ENCODE measurements at regions not wholly inside any gene's neighbourhood (a gene's known extent, or its start where the extent isn't known, plus 50 kb on each side); places are given as distances from the start of the nearest gene placed in this dataset.
A peak's percentile ranks its signal among the peaks of the same experiment; 100 is the strongest.

DNA sequence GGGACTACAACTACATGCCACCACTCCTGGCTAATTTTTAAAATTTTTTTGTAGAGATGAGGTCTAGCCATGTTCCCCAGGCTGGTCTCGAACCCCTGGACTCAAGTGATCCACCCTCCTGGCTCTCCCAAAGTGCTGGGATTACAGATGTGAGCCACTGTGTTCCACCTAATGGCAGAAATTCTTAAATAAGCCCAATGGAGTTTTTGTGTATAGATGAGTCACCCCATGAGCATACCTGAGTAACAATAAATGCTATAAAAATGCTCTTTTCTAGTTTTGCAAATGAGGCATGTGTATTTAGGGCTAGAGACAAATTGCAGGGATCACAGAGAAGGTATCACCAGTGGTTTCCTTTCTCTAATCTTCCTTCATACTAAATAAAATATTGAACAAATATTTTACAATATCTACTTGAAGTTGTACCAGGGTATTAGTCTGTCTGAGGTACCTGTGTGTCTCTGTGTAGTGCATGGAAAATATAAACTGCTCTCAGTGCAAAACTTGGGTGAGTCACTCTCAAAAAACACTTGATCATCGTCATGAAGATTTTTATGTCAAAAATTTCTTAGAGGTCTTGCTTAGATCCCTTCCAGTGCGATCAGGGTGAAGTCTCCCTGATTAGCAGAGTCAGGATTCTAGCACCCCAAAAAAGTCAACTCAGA, 337.1 kb upstream of the MMADHC start:
- no peak for DNase-seq (ENCODE audit: low read depth, low spot score)
- H3K4me3 ChIP-seq (ENCODE audit: low read length), result no peak overlapping the region

DNA sequence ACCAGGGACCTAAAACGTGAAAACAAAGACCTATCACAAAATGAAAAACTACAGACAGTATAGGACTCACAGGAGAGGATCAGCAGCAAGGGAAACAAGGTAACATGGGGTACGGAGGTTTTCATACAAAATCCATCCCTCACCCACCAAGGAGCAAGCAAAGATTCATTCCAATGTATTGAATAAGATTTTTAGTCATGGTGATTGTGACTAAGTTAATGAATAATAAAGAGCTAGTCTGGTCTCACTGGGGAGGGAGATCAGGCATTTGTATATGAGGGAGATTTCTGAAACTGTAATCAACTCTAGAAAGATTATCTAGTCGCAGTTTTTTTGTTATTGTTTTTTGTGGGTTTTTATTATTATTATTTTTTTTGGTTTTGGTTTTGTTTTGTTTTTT, 336.5 kb upstream of the MMADHC start:
- H3K4me3 ChIP-seq (ENCODE audit: low read length), result no peak overlapping the region

DNA sequence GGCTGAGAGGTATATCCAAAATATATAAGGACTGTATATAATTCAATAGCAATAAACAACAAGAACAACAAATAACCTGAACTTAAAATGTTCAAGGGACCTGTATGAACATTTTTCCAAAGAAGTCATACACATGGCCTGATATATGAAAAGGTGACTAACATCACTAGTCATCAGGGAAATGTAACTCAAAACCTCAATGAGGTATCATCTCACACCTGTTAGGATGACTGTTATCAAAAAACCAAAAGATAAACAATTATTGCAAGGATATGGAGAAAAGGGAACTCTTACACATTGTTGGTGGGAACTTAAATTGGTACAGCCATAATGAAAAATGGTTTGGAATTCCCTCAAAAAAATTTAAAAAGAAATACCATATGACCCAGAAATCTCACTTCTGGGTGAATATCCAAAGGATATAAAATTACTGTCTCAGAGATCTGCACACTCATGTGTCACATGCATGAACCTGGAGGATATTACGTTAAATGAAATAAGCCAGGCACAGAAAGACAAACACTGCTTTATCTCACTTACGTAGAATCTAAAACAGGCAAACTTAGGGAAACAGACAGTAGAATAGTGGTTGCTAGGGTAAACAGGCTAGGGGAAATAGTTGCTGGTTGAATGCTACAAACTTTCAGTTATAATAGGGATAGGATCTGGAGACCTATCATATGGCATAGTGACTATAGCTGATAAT, 334.5 kb upstream of the MMADHC start:
- no peak overlapping the region for H3K4me3 ChIP-seq (ENCODE audit: low read length)
- no peak for DNase-seq (ENCODE audit: low read depth, low spot score)

More for the DNA sequence above, 336.5 kb upstream of the MMADHC start:
- DNase-seq (ENCODE audit: low read depth, low spot score), result no peak

DNA sequence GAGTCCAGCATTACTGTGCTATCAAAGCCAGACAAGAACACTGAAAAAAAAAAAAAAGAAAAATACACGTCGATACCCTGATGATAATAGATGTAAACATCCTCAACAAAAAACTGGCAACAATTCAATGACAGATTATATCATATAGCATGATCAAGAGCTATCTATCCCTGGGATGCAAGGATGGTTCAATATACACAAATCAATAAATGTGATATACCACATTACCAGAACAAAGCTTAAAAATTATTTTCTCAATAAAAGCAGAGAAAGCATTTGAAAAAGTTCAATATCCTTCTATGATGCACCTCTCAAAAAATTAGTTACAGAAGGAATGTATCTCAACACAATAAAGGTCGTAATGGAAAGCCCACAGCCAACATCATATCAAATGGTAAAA, 332.8 kb upstream of the MMADHC start:
- no peak overlapping the region for H3K4me3 ChIP-seq (ENCODE audit: low read length)
- DNase-seq (ENCODE audit: low read depth, low spot score), result no peak

DNA sequence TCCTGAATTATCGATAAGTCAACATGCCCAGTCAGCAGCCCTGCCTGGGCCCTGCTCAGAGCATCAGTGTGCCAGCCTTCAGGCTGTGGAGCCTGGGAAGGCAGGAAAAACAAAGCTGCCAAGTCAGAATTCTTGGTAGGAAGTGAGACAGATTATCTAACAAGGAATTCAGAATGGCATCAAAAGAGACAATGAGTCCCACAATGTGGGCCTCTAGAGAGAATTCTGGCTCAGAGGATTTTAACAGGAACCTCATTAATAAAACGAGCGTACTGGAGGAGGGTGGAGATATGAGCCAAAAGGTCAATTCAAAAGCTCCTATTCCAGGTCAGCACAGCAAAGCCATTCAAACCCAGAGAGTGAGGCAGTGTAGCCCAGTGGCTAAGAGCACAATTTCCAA, 327.6 kb upstream of the MMADHC start:
- no peak for DNase-seq (ENCODE audit: low read depth, low spot score)
- H3K4me3 ChIP-seq (ENCODE audit: low read length), result no peak overlapping the region

DNA sequence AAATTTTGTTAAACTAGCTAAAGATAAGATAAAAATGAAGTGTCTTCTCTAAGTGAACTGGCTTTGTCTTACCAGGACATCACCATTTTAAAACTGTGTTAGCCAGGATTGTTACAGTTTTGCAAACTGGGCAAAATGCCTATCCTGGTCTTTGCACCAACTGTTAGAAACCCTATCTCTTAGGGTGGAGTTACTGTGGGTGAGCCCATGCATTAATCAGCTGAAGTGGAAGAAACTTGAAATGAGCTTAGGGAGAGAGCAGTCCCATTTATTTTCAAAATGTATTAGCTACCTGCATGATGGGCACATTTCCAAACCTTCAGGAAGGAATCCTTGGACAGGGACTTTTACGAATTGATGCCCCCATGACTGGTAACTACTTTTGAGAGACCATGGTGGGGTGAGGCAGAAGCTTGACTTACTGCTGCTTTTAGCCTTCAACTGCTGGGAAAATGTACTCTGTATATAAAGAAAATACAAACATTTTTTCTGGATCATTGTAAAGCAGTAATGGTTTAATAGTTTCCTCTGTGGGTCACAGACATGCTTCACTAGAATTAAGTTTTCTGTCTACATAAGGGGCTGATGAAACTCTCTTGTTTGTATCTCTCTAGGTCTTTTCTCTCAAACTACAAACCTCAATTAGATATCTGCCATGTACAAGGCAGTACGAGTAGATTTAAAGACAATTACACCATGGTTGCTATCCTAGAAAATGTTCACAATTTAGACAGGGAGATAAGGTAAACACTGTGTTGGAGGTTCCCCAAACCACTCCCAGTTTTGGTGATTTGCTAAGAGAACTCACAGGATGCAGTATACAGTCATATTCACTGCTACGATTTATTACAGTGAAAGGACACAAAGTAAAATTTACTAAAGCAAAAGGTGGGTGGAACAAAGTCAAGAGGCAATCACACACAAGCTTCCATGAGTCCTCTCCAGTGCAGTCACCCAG, 321.4 kb upstream of the MMADHC start:
- DNase-seq (ENCODE audit: low read depth, low spot score), result no peak

DNA sequence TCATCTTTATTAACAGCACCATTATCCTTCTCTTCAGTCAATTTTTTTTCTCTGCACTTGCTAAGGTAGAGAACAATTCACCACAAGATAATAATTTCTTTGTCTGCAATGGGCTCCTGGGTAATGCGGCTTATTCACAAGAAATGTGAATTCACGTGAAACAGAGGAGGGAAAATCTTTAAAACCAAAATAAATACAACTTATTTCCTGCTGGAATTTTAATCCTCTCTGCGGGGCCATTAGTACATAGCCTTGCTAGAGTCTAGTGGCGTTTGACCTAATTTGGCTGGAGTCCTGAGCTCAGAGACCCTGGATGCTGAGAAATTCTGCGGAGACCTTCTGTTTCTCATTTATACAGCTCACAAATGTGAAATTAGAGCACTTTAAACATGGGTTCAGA, 319.3 kb upstream of the MMADHC start:
- DNase-seq (ENCODE audit: low read depth, low spot score), result no peak
- no peak overlapping the region for H3K4me3 ChIP-seq (ENCODE audit: low read length)

More for the DNA sequence above, 321.4 kb upstream of the MMADHC start:
- H3K4me3 ChIP-seq (ENCODE audit: low read length), result no peak overlapping the region

DNA sequence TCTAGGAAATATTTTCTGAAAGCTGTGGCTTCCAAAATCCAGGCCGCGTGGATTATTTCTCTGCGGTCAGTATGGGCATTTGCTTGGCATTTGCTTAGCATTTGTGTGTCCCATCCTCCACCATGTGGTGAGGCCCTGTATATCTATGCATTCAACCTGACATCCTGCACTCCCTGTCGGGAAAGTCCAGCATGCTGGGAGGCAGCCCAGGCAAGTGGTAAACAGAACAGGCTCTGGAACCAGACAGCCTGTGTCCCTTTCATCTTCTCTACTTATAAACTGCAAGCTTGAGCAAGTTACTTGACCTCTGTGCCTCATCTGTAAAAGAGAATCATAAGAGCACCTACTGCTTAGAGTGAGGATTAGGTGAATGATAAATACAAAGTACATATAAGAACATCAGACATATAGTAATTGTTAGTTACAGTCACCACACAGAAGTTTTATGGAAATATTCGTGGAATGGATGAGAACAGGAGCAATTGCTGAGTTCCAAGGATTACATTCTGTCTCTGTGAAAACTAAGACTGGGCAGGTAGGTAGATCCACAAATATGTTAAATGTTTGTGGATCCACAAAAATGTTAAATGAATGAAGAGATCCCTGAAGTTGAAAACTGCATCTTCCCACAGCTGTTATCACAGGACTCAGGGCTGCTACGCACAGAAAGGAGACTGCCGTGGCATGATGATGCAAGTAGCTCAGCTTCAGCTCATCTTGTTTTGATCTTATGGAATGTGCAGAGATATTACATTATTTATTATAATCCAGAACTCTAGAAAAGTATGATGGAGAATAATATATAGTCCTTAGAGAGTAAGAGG, 317.0 kb upstream of the MMADHC start:
- H3K4me3 ChIP-seq (ENCODE audit: low read length), result no peak overlapping the region
- no peak for DNase-seq (ENCODE audit: low read depth, low spot score)

DNA sequence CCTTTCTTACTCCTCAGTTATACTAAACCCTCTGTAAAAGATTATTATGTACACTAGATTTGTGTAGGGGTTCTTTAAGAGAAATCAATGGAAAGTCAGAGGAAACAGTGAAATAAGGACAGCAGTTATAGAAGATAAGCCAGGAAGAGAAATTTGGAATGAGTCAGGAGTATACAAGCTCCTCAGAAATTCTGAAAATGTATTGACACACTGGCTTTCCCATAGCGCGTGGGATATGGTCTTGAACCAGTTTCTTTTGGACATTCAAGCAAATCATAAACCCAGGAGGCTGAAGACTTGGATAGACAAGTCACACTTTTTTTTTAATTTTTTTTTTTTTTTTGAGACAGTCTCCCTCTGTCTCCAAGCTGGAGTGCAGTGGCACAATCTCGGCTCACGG, 316.1 kb upstream of the MMADHC start:
- DNase-seq (ENCODE audit: low read depth, low spot score), result no peak
- no peak overlapping the region for H3K4me3 ChIP-seq (ENCODE audit: low read length)

DNA sequence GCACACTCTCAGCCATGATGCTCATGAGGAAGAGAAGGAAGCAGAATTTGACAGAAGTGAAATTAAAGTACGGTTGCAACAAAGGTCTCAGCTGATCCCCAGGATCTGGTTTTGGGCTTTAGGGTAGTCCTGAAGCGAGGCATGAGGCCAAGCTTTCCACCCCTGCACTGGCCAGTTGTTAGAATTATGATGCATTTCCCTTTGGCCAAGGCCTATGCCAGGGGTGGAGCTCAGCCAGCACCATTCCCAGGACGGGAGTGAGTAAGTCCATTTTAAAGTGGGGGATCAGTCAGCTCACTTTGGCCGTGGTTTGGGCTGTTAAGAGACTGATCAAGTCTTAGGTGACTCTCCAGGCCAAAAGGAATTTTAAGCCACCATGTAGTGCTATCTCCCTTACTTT, 314.5 kb upstream of the MMADHC start:
- DNase-seq (ENCODE audit: low read depth, low spot score), result no peak
- no peak overlapping the region for H3K4me3 ChIP-seq (ENCODE audit: low read length)

DNA sequence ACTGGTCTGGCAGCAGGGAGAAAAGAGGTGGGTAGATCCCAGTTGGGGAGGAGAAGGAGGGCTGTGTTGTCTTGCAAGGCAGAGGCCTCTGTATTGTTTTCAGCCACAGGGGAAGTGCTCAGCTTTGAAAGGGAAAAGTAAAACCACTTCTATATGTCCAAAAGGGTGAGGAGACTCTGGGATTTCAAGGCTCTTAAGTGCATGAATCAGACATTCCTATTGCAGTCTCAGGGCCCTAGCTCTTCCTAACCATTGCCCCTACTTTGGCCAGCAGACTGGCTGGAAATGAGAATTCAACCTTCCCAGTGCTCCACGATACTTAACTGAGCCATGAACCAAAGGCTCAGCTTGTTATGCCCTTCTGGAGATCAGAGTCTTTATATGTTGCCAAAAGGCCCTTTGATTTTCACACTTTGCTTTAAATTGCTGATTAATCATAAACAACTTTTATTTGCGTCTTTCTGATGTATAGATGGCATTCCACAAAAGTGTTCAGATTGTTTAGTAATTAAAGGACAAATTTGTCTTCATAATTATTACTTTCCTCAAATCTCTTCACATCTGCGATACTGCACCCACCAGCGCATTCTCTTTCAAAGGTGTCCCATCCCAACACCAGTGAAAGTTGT, 313.8 kb upstream of the MMADHC start:
- no peak for DNase-seq (ENCODE audit: low read depth, low spot score)
- no peak overlapping the region for H3K4me3 ChIP-seq (ENCODE audit: low read length)

DNA sequence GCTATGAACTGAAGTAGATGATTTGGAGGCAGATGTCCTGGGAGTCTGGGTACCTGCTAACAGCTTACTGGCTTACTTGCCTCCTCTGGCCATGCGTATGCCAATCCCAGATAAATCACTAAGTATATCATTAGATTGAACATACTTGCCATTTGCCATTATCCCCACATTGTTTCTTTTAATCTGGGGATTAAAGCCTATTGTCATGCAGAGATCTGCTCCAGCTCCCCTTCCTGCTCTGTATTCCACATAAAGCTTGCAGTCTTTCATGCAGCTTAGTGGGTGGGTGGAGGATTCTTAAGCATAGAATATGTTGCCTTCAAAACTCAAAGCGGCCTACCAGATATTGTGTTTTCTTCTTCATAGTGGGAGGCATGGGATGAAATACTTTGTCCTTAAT, 311.8 kb upstream of the MMADHC start:
- DNase-seq (ENCODE audit: low read depth, low spot score), result no peak
- H3K4me3 ChIP-seq (ENCODE audit: low read length), result no peak overlapping the region

DNA sequence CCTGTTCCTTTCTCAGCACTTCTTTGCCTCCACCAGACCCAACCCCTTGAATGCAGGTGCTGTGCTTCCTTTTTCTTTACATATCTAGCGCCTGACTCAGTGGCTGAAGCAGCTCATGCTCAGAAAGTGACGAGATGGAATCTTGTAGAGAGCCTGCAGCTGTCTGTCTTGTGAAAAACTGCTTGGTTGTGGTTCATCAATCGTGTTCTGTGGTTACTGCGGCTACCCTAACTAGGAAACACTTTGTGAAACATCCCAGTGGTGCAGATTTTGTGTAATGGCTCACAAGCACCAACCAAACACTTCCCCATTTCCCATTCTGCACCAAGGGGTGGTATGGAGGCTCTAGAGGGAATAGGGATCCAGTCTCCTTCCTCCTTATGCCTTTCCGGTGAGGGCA, 307.2 kb upstream of the MMADHC start:
- DNase-seq (ENCODE audit: low read depth, low spot score), result peak; percentile 84
- H3K4me3 ChIP-seq (ENCODE audit: low read length), result no peak overlapping the region

DNA sequence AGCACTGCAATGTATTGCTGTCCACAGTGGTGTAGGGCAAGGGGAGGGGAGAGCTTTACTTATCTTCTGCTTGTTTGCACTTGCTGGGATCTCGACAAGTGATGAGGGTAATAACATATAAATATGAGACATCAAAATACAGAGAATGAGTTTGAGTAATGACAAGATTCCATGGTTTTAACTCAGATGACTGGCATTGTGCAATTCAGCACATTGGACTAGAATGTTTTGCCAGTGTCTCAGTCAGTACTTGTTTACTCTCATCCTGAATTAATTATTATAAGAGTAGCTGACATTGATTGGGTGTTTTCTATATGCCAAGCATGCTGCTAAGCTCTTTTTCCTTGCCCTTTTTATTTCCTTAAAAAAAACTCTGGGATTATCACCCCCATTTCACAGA, 306.7 kb upstream of the MMADHC start:
- DNase-seq (ENCODE audit: low read depth, low spot score), result no peak
- no peak overlapping the region for H3K4me3 ChIP-seq (ENCODE audit: low read length)

DNA sequence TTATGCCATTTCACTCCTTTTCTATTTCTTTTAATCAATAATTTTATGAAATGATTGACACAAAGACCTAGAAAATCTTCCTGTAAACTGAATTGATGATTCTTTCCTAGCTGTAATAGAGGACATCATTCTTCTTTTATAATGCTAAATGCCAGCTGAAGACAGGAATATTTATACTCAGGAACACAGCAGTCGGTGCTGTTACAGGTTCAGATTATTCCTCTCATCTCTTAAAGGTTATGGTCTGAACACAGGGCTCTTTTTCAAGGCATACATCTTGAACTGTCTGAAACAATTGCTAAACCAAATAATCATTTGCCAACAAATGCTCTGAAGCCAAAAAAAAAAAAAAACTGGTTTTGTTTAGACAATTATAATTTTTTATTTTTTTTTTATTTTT, 305.0 kb upstream of the MMADHC start:
- no peak for DNase-seq (ENCODE audit: low read depth, low spot score)
- H3K4me3 ChIP-seq (ENCODE audit: low read length), result no peak overlapping the region

DNA sequence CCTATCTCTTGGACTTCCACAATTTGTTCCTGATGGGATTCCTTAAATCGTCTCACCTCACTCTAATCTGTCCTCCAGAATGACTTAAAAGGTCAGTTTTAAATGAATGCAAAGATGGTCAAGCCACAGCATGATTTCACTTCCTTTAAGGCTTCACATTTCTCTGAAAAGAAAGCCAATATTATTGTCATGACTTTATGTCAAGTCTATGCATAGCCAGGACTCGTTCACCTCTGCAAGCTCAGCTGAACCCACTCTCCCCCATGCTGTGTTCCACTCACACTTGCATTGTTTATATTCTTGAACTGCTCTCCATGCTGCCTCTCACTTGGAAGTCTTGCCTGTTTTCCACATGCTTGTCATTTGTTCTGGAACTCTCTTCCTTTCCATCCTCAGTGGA, 298.4 kb upstream of the MMADHC start:
- no peak for DNase-seq (ENCODE audit: low read depth, low spot score)
- no peak overlapping the region for H3K4me3 ChIP-seq (ENCODE audit: low read length)

DNA sequence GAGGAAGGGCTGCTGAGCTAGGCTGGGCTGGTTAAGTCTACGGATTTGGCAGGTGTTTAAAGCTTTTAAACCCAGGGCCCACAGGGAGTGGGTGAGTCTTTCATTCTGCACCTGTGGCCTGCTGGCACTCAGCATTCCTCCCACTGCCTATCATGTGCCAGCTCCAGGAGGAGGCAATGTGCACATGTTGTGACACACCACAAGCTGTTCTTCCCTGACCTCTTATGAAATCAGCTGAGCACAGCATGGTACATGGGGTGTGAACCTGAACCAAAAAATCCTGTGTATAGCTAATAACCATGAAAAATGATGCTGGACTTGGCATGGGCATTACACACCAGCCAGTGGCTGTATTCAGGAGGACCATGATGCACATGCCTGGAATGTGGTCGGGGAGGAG, 297.9 kb upstream of the MMADHC start:
- H3K4me3 ChIP-seq (ENCODE audit: low read length), result no peak overlapping the region
- DNase-seq (ENCODE audit: low read depth, low spot score), result no peak

DNA sequence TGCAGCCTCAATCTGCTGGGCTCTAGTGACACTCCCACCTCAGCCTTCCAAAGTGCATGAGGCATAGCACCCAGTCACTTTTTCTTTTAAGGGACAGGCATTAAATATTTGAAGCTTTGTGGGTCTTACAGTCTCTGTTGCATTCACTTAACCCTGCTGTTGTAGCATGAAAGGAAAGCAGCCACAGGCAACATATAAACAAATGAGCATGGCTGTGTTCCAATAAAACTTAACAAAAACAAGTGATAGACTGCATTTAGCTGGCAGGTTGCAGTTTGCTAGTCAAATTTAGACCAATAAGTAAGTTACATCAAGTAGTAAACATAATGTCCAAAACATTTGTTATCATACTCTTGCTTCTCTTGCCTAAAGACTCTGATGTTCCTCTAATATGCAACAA, 297.3 kb upstream of the MMADHC start:
- DNase-seq (ENCODE audit: low read depth, low spot score), result no peak
- no peak overlapping the region for H3K4me3 ChIP-seq (ENCODE audit: low read length)

DNA sequence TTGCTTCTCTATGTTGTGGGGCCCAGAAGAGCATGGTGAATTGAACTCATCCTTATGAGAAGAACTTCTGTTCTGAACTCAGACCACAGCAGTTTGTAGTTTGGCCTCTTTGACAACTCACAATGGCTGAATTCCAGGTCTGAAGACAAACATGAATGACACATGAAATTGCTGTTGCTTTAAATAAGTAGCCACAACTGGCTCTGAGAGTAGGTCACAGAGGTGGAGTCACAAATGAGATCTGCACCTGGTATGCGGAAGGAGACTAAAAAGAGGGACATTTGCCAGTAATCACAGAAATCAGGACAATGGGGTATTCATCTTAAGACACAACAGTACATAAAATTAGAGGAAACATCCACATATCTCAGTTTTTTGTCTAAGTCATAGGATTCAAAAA, 290.3 kb upstream of the MMADHC start:
- DNase-seq (ENCODE audit: low read depth, low spot score), result no peak
- H3K4me3 ChIP-seq (ENCODE audit: low read length), result no peak overlapping the region
